Fibroblast of skin of left quadriceps (primary cell): ENCODE measurements at regions not wholly inside any gene's neighbourhood (a gene's known extent, or its start where the extent isn't known, plus 50 kb on each side); places are given as distances from the start of the nearest gene placed in this dataset.
"Not testable (repeated sequence)": the region's sequence is repeated elsewhere in the genome, so short reads cannot be mapped to it uniquely, and the experiment has no call there.

Experiments
- DNase-seq, 2 experiments: peaks; one replicate each; pipeline ENCODE4 v3.0.0-alpha.2; 2013; ENCODE audit warnings: low read depth in 2 of 2

DNA sequence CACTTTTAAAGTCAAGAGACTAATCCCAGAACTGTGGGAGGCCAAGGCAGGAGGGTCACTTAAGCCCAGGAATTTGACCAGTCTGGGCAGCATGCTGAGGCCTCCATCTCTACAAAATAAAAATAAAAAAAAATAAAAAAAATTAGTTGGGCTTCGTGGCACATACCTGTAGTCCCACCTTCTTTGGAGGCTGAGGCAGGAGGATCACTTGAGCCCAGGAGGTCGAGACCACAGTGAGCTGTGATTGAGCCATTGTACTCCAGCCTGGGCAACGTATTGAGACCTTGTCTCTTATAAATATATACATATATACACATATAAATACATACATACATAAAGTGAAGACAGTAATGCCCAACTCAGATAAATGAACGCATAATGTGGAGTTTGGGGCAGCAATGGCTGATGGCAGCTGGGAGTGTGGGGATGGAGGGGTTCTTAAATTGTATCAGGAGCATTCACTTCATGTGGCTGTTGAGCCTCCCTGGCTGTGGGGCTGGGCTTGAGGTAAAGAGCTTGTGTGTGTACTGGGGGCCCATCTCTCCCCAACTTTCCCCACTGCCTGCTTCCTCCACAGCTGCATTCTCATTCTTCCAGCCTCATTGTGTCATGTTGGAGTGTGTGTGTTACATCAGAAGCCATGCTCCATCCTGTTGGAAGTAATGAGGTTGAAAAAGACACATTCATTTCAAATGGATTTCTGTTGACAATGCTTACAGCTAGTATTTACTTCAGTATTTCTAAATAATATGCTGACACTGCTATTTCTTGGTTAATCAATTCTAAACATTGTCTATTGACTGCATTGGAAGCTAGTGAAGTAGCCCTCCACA is 96.5 kb upstream of the HS6ST1 start:
- no peak for DNase-seq

DNA sequence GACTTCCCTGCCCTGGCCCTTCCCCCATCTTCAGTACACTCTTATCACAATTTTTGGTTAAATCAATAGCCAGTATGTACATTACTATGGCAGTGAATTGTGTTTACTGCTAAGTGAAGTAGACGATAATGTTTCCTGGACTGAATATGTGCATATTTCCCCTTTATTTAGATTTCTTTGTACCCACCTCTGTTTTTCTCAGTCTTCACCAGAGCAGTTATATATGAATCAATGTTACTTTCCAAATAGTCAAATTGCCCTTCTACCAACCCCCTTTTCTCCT is 97.1 kb upstream of the HS6ST1 start:
- no peak for DNase-seq

DNA sequence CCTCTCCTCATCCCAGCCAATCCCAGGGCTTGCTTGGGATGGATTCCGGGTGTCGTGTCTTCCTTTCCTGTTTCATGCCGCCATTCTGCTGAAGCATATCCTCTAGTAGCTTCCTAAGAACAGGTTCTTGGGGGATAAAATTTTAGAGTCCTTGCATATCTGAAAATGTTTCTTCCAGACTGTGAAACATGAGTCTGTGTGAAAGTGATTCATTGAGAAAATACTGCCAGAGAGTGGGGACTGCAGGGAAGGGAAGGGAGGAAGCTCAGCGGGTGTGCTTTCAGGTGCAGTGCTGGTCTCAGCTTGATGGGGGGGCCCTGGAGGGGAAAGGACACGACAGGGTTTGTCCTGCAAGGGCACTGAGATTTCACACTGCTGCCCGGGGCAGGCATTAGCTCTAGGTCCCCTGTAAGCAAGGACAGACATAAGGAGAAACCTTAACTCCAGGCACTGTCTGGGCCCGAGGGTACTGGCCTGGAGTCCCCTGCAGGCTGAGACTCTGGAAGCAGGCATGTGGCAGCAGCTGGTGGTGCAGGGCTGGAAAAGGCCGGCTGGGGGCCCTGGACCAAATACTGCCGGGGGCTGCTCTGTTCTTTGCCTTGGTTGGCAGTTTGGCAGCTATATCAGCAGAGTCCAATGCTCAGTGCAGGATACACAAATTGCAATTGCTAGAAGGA is 97.6 kb upstream of the HS6ST1 start:
- no peak for DNase-seq

DNA sequence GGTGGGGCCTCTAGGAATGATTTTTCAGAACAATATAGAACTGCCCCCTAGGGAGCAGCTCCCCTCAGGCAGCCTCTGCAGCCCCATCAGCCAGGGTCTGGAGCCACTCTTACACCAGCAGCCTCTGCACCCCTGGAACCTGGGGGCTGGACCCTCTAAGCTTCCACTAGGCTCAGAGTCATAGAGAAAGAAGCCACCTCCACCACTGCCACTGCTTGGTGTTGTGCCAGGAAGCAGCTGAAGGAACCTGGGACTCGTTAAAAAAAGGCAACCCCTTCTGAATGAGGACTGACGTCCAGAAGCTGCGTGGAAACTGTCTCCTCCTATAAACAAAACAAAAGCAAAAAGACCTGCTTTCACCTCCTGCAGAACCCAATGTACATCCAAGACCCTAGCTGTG is 98.1 kb upstream of the HS6ST1 start:
- DNase-seq = no peak

DNA sequence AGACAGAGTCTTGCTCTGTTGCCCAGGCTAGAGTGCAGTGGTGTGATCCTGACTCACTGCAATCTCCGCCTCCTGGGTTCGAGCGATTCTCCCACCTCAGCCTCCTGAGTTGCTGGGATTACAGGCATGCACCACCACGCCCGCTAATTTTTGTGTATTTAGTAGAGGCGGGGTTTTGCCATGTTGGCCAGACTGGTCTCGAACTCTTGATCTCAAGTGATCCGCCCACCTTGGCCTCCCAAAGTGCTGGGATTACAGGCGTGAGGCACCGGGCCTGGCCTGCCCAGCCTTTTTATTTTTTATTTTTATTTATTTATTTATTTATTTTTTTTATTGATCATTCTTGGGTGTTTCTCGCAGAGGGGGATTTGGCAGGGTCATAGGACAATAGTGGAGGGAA is 98.6 kb upstream of the HS6ST1 start:
- not testable (repeated sequence) for DNase-seq

DNA sequence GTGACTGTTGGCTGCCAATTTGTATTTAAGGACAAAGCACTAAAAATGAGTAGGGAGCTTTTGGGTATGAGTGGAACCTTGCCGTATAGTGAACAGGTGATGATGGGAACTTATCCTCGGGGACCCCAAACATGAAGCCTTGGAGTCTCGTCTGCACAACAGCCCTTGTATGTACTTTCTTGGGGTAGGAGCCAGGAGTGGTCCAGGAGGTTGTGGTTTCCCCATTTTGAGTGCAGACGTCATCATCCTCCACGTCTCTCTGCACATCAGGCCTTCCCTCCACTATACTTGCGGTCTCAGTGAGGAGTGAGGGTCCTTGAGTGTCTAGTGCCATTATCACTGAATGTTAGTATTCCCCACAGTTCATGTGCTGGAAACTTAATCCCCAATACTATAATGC is 101.5 kb upstream of the HS6ST1 start:
- no peak for DNase-seq

DNA sequence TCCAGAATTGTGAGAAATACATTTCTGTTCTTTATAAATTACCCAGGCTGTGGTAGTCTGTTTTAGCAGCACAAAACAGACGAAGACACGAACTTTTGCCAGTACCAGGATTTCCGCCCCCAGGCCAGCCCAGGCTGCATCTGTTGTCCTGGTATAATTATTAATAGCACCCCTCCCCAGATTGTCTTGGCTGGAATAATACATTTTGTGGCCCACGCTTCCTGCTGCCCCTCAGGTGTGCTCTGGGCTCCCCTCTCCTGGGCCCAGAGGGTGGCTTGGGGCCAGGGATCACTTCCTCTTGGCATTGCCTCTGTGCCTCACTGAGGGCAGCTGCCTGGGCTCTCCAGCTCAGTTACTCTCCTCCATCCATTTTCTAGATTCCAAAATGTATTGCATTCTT is 102.1 kb upstream of the HS6ST1 start:
- DNase-seq = no peak

DNA sequence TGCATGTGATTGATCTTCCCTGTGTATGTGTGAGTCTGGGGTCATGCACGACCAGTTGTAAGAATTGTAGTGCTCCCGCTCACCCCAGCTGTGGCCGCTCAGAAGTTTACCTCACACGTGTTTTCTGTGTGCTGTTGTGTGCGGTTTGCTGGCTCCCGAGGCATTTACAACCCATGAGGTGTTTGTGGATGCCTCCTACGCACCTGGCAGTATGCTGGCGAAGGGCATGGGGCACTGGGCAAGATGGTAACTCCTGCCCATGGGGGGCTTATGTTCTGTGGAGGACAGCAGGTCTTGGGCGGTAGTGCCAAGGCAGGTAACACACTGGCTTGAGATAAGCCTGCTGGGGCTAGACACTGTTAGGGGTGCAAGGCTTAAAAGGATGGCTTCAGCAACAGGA is 102.6 kb upstream of the HS6ST1 start:
- no peak for DNase-seq

DNA sequence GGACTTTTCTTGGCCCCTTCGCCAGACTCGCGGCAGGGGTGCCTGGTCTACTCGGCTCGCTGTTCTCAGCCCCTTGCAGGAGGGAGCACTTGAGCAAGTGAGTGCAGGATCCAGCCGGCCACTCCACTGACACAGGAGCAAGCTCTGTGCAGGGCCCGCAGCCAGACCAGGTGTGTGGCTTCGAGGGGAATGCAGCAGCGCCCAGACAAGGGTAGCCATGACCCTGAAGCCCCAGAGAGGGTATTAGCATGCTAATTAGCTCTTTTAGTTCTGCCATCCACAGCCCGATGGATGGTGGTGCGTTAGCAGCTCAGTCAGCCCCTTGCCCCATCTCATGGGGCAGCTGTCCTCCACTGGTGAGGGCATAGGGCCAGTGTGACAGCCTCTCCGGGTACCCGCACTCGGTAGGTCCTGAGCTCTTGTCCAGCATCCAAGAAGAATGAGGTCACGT is 103.2 kb upstream of the HS6ST1 start:
- no peak for DNase-seq

DNA sequence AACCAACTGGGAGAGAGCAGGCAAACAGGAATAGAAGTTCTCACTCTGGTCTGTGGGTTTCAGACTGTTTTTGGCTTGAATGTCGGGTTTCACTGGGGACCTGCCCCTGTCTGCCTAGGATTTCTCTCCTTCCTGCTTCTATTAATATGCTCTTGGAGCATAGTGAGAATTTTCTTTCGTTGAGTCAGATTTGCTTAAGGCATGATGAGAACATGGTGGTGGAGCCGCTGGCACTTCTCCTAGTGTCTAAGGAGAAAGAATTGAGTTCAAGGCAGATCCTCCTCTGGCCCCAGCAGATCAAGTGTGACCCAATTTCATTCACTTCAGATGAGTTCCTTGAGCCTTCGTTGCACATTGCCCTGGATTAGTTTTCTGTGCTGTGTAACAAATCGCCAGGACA is 103.9 kb upstream of the HS6ST1 start:
- peak; percentile 70 to 71 for DNase-seq

DNA sequence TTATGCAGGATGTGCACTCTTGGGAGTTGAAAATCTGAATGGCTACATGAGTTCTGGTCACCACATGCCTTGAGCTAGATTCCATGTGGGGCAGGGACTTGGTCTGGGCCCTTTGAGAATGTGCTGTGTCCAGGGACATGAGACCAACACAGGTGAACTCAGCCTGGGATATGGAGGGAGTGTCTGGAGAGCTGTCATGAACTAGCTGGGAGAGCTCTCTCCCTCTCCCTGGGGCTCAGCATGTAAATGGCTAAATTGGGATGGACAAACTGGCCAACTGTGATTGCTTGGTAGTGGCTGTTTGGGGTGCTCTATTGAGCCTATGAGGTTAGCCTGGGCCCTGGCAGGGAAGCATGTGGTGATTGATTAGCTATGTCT is 105.1 kb upstream of the HS6ST1 start:
- no peak for DNase-seq

DNA sequence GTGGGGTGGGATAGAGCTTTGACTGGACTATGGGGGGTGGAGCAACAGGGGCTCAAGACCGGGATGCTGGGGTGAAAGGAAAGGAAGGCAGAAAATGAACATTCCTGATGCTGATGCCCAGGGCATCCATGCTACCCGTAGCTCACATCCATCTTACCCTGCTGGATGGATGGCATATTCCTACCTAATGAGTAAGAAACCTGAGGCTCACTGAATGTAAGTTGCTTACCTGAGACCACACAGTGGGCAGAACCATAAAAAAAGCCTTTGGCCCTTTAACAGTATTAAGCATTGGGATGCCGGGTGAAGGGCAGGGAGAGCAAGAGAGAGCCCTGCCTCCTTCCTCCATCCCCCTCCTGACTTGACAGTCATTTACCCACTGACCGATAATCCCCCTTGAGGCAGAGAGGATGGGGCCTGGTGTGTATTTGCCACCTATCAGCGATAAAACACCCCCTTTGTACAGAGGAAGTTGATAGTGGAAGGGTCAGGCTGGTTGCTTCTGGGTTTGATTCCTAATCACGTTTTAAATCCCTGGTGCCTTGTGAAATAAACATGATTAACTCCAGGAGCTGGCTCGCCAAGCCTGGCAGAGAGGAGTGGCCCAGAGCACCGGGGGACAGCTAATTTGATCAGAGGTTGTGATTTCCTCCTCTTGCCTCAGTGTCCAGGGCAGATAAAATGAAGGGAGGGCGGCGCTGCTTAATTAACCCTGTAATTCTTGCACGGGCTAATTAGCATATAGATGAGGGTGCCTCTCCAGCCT is 105.9 kb upstream of the HS6ST1 start:
- DNase-seq = no peak

DNA sequence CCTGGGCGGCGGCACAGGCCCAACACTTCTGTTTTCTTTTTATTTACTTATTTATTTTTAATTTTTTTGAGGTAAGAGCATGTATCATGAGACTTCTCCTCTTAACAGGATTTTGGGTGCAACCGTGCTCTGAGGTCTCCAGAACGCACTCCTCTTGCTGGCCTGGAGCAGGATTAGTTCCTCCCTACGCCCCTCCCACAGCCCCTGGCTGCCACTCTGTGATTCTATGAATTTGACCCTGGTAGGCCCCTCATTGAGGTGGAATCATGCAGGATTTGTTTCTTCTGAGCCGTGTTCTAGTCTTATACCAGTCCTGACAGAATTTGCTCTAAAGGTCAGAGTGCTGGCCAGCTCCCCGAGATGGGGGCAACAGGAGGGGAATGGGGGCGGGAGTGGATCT is 106.5 kb upstream of the HS6ST1 start:
- no peak for DNase-seq

DNA sequence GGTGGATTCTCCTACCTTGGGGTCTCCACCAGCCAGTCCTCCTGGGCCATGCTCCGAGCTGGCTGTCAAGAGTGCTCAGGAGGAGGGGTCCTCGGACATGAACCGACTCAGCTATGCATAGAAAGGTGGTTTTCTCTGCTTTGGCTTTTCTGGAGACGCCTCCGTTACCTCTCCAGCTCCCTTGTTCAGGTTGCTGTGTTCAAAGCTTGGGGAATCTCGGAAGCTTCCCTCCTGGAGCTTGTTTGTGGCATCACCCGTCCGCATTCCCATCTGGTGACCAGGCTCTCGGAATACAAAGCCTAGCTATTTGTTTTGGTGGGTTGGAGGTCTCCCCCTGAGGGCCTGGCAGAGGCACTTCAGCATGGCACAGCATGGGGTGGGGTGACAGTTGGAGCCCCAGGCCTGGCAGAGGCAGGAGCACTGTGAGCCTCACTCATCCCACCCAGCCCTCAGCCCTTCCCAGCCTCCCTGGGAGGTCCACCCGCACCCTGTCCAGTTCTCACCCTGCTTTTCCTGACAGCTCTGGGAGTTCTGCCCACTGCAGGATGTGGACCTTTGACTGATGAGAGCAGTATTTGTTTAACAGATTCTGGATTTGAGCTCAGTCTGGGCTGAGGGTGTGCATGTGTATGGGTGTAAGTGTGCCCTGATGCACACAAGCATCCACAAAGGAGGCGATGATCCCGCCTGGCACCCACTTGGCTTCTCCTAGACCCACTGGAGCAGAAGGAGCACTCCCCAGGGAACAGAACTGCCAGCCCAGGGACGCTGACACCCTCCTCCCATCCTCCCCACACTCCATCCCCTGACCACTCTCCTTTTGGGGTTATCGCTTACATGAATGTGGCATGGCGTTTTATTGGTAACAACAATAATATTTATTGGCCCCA is 107.3 kb upstream of the HS6ST1 start:
- no peak for DNase-seq

DNA sequence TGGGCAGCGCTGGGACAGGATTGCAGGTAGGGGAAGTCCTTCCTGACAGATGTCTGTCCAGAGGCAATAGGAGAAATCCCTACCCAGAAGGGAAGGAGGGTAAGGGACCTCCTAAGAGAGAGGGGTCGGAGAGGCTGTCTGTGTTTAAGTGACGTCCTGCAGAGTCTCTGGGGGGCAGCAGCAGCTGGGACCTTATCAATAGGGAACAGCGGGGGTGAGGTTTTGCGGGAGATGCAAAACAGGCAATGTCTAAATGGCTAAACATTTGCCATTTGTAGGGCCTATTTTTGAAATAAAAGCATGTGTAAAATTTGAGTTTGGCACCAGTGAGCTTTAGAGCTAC is 108.7 kb upstream of the HS6ST1 start:
- no peak for DNase-seq

DNA sequence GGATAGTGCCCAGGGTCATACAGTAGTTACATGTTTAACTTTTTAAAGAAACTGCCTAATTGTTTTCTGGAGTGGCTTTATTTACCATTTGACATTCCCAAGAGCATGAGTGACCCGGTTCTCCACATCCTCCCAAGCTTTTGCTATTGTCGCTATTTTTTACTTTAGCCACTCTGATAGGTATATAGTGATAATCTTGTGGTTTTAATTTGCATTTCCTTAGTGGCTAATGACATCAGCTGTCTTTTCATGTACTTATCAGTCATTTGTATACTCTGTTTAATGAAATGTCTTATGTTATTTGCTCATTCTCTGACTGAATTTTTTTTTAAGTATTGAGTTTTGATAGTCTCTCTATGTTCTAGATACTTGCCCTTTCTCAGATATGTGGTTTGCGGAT is 109.7 kb upstream of the HS6ST1 start:
- DNase-seq = no peak

DNA sequence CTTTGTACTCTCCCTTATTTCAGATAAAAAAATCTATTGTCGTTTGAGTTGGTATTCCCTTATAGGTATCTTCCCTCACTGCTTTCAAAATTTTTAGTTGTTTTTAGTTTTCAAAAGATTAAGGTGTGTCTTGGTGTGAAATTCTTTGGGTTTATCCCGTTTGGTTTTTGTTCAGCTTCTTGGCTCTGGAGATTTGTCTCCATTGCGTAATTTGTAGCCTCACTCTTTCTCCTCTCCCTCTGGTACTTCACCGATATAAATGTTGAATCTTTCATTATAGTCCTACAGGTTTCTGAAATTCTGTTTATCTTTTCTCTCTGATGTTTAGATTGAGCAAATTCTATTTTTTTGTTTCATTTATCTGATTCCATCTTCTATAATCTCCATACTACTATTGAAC is 113.8 kb upstream of the HS6ST1 start:
- no peak for DNase-seq

DNA sequence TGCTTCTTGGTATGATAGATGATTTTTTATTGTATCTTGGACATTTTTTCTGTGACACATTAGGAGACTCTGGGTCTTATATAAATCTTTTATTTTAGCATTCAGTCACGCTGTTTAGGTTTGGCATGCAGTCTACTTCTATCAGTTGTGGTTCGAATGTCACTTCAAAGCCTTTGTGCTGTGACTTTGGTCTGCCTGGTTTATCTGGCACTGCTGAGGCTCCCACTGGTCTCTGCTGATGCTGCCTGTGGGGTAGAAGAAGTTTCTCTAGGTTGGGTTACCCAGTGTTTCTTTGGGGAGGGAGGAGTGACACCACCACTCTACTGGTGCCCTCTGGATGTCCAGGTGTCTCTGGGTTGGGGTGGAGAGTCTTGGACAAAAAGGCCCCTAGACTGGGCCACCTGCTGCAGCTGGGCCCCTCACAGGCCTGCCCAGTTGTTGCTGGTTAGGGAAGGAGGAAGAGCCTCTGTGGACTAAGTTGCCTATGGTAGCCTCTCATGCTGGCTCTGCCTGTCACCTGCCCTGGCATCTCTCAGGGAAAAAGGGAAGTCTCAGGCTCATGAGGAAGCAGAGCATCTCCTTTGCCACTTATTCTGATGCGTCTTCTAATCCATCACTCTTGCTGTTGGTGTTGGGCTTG is 115.4 kb upstream of the HS6ST1 start:
- no peak for DNase-seq

DNA sequence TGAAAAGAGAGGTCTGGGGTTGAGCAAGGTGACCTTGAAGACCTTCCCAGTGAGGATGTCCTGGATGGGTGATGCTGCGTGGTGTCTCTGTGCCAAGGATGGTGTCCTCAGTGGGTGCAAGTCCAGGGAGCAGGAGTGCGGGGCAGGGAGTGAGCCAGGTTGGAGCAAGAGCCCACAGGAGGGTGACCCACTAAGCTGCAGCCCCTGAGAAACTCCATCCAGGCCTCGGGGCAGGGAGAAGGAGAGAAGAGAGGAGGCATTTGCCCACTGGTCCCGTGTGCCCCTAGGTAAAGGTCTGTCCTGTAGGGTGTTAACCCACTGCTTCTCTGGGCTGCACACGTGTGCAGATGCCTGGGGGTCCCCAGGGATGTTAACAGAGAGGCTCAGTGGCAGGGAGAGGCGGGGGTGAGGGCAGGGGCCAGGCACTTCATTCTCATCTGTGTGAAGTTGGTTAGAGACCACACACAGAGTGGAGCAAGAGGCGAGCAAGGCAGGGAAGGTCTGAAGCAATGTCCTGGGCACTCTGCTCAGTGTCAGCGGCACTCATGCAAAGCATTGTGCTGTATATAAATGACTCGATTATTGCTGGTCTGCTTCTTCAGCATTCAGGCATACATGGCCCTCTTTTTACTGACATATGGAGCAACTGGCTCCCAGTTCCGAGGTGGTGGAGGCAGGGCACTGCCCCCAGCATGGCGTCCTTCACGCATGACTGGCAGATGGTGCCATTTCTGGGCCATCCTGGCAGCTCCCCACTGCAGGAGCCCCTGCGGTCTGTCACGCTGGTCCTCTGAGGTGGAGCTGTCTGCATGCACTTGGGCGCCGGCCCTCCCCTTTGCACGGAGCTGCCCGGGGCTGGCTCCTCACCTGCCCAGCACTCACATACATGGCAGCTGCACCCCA is 117.2 kb upstream of the HS6ST1 start:
- no peak for DNase-seq

DNA sequence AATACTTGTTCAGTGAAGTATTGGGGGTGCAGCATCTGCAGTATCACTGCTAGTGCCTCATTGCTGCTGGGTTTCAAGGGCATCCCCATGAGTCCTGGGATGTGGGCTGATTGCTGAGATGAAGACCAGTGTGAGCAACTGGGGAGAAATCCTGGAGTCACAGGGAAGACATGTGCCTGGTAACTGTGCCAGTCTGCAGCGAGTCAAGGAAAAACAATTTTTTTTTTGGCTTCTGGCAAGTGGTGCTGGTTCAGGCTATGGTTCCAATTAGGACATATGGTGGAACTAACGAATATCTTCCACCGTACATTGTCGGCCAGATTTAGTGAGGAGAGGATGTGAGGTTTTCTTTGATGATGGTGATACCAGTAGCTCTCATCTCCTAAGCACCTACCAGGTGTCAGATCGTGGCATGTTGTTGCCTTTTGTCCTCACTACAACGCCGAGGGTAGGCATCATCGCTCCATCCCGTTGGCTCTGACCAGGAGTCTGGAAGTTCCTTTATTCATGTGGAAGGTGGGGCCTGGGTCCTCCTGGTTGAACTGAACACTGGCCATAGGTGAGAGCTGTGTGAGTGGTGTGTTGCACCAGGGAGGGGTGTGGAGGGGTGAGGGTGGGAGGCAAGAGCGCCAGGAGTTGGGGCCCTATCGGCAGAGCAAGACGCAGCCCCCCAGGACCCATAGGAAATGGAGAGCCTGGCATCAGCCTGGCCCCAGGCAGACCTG is 118.0 kb upstream of the HS6ST1 start:
- no peak for DNase-seq
